Upper lobe of left lung (tissue), 6 donors: ENCODE measurements at regions not wholly inside any gene's neighbourhood (a gene's known extent, or its start where the extent isn't known, plus 50 kb on each side); places are given as distances from the start of the nearest gene placed in this dataset.

Experiments
- ATAC-seq, 2 donors: fragments of 200-7000 bp; cut with Tn5 transposase; one replicate each; pipeline ENCODE4 v1.9.1; 2022; ENCODE audit warnings: mild to moderate bottlenecking in 2 of 2, moderate library complexity in 2 of 2; ENCODE audit not compliant: low FRiP score in 2 of 2
- DNase-seq, 2 donors: peaks; one replicate each; pipeline ENCODE4 v3.0.0-alpha.2; 2019 to 2020
- H3K27ac ChIP-seq, 4 donors: fragments of 200-600 bp; sonication (generic); one replicate each; pipeline ENCODE4 v1.5.1; 2016 to 2019
- H3K27me3 ChIP-seq, 4 donors: fragments of 200-600 bp; sonication (generic); one replicate each; pipeline ENCODE4 v1.5.1; 2017 to 2019
- H3K36me3 ChIP-seq, 4 donors: fragments of 200-600 bp; sonication (generic); one replicate each; pipeline ENCODE4 v1.5.1; 2016 to 2019
- H3K4me1 ChIP-seq, 4 donors: fragments of 200-600 bp; sonication (generic); one replicate each; pipeline ENCODE4 v1.5.1; 2018 to 2019
- H3K4me3 ChIP-seq, 4 donors: fragments of 200-600 bp; sonication (generic); one replicate each; pipeline ENCODE4 v1.5.1; 2017 to 2019; ENCODE audit warnings: mild to moderate bottlenecking in 2 of 4, moderate library complexity in 1 of 4
- H3K9me3 ChIP-seq, 4 donors: fragments of 200-600 bp; sonication (generic); one replicate each; pipeline ENCODE4 v1.5.1; 2018 to 2019
- CTCF ChIP-seq, 6 experiments: fragments of 450-650 bp in 4 of 6; fragments of 200-600 bp in 2 of 6; sonication (generic) in 2 of 6; IDR thresholded peaks; one replicate each; pipeline ENCODE4 v1.5.1; 2016 to 2019; ENCODE audit warnings: antibody characterized with exemption in 6 of 6
- EP300 ChIP-seq, 4 donors: sonication (generic); formaldehyde crosslinking; IDR thresholded peaks; one replicate each; pipeline ENCODE4 v1.5.1; 2017; ENCODE audit warnings: antibody characterized with exemption in 4 of 4, control low read depth in 2 of 4
- POLR2A ChIP-seq, 4 donors: fragments of 450-650 bp; IDR thresholded peaks; one replicate each; pipeline ENCODE4 v1.5.1; 2016 to 2017; ENCODE audit warnings: antibody characterized with exemption in 4 of 4, mild to moderate bottlenecking in 2 of 4
- POLR2AphosphoS5 ChIP-seq, 2 donors: sonication (generic); formaldehyde crosslinking; IDR thresholded peaks; one replicate each; pipeline ENCODE4 v1.5.1; 2017; ENCODE audit warnings: antibody characterized with exemption in 2 of 2
- WGBS, 2 donors: methylation state at CpG; one replicate each; pipeline ENCODE4 v1.1.5; 2017 to 2018; 5-methylcytosine and 5-hydroxymethylcytosine counted together
- donor health status: DM: no; HTN: no; CAD: no; lungs with moderate emphysema.
- donor health status: DM: no; HTN: yes; CAD: no; lungs with severe emphysema.

- Histone ChIP-seq H3K27me3 (no peaks in the 10 kb centered on the region), H3K27ac (no peak overlapping the region), H3K4me3 (no peak overlapping the region), H3K36me3 (no peaks in the 10 kb centered on the region), H3K4me1 (no peaks in the 10 kb centered on the region), H3K9me3 (peaks cover 0 to 21% (median 0%) of the 10 kb centered on the region in 4 donors)
- TF ChIP-seq POLR2A (IDR thresholded peaks at IDR 0.05) (no peak), CTCF (IDR thresholded peaks at IDR 0.05) (no peak), POLR2AphosphoS5 (IDR thresholded peaks at IDR 0.05) (no peak), EP300 (IDR thresholded peaks at IDR 0.05) (no peak)
- DNase-seq (no peak), ATAC-seq (no peak)
- WGBS, 2 donors: 61 to 78% methylated on average over 4 of the region's 4 CpGs
Observed at GRCh38 chrX:77085372-77085771, 361.8 kb upstream of the FGF16 start.

- TF ChIP-seq POLR2AphosphoS5 (IDR thresholded peaks at IDR 0.05) (no peak), CTCF (IDR thresholded peaks at IDR 0.05) (no peak), EP300 (IDR thresholded peaks at IDR 0.05) (no peak), POLR2A (IDR thresholded peaks at IDR 0.05) (no peak)
- Histone ChIP-seq H3K36me3 (no peaks in the 10 kb centered on the region), H3K4me1 (no peaks in the 10 kb centered on the region), H3K27me3 (no peaks in the 10 kb centered on the region), H3K9me3 (no peaks in the 10 kb centered on the region), H3K27ac (no peak overlapping the region), H3K4me3 (no peak overlapping the region)
- WGBS, 2 donors: 52 to 57% methylated on average over 6 to 7 of the region's 7 CpGs
- ATAC-seq (peak in 1 of 2 donors; percentile 68), DNase-seq (no peak)
Observed at GRCh38 chrX:77087529-77088169, 359.5 kb upstream of the FGF16 start.

DNA sequence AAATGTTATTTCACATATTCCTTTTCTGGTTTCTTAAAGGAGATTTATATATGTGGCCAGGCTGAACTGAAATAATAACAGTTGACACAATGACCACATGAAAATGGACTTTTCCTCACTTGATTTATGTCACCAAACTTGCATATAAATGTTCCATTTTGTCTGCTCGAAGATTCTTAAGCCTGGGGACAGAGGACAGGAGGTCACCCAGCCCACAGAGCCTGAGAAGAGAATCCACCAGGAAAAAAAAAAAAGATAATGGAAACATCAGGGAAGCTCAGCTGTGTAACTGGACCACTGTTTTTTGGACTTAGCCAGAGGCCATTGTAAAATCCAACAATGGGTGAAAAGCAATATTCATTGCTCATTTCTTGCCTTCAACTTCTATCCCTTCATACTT is 359.0 kb upstream of the FGF16 start:
- no peak overlapping the region for H3K4me3 ChIP-seq
- 10 to 33% methylated on average over 1 of the region's 1 CpG for WGBS, 2 donors
- no peaks in the 10 kb centered on the region for H3K4me1 ChIP-seq
- no peak for TF ChIP-seq POLR2AphosphoS5 (IDR thresholded peaks at IDR 0.05)
- no peak for TF ChIP-seq CTCF (IDR thresholded peaks at IDR 0.05)
- H3K36me3 ChIP-seq: no peaks in the 10 kb centered on the region
- no peak overlapping the region for H3K27ac ChIP-seq
- no peaks in the 10 kb centered on the region for H3K9me3 ChIP-seq
- no peaks in the 10 kb centered on the region for H3K27me3 ChIP-seq
- DNase-seq (no peak), ATAC-seq (no peak)

DNA sequence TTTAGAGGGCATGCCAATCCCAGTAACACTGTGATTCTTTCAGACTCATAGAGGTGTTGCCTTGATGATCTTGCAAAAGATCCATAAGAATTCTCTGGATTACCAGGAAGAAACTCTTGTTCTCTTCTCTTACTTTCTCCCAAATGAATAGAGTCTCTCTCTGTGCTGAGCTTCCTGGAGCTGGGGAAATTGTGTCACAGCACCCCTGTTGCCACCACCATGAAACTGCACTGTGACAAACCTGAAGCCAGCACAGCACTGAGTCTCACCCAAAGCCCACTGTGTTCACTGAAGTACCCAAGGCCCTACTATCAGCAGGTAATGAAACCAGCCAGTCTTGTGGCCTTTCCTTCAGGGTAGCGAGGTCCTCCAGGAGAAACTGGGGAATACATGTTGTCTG is 332.7 kb upstream of the FGF16 start:
- WGBS, 2 donors: 47% methylated on average over 1 of the region's 1 CpG; no CpG with 5 or more reads in 1 of the 2 donors
- no peak for TF ChIP-seq POLR2A (IDR thresholded peaks at IDR 0.05)
- TF ChIP-seq CTCF (IDR thresholded peaks at IDR 0.05): no peak
- TF ChIP-seq EP300 (IDR thresholded peaks at IDR 0.05): no peak
- TF ChIP-seq POLR2AphosphoS5 (IDR thresholded peaks at IDR 0.05): no peak
- no peak overlapping the region for H3K4me3 ChIP-seq
- ATAC-seq: no peak
- no peak for DNase-seq
- H3K27ac ChIP-seq: no peak overlapping the region
- no peaks in the 10 kb centered on the region for H3K4me1 ChIP-seq
- no peaks in the 10 kb centered on the region for H3K9me3 ChIP-seq
- H3K36me3 ChIP-seq: no peaks in the 10 kb centered on the region
- no peaks in the 10 kb centered on the region for H3K27me3 ChIP-seq

- no peak for DNase-seq
- TF ChIP-seq EP300 (IDR thresholded peaks at IDR 0.05) (no peak), POLR2A (IDR thresholded peaks at IDR 0.05) (no peak), CTCF (IDR thresholded peaks at IDR 0.05) (no peak), POLR2AphosphoS5 (IDR thresholded peaks at IDR 0.05) (no peak)
- H3K4me3 ChIP-seq: no peak overlapping the region
- no peak for ATAC-seq
- peaks cover 0 to 2% (median 0%) of the 10 kb centered on the region in 4 donors for H3K4me1 ChIP-seq
- H3K27me3 ChIP-seq: no peaks in the 10 kb centered on the region
- no peaks in the 10 kb centered on the region for H3K36me3 ChIP-seq
- H3K9me3 ChIP-seq: no peaks in the 10 kb centered on the region
- 34 to 43% methylated on average over 2 of the region's 2 CpGs for WGBS, 2 donors
- H3K27ac ChIP-seq: no peak overlapping the region
Observed at GRCh38 chrX:77118686-77119085, 328.5 kb upstream of the FGF16 start.
